Mucosa of rectum (tissue), 2 donors: ENCODE measurements at regions not wholly inside any gene's neighbourhood (a gene's known extent, or its start where the extent isn't known, plus 50 kb on each side); places are given as distances from the start of the nearest gene placed in this dataset.
"Not testable (repeated sequence)": the region's sequence is repeated elsewhere in the genome, so short reads cannot be mapped to it uniquely, and the experiment has no call there.

Source experiments
- H3K27ac ChIP-seq, 2 donors: one replicate each; pipeline ENCODE4 v1.7.0; 2013; ENCODE audit warnings: inconsistent platforms in 2 of 2, low read depth in 2 of 2, low read length in 2 of 2
- H3K27me3 ChIP-seq, 2 donors: one replicate each; pipeline ENCODE4 v1.7.0; 2013; ENCODE audit warnings: low read length in 2 of 2; ENCODE audit not compliant: control insufficient read depth in 2 of 2, insufficient read depth in 2 of 2
- H3K36me3 ChIP-seq, 2 donors: one replicate each; pipeline ENCODE4 v1.7.0; 2013; ENCODE audit warnings: low read length in 2 of 2; ENCODE audit not compliant: control insufficient read depth in 2 of 2, insufficient read depth in 2 of 2
- H3K4me1 ChIP-seq, 2 donors: one replicate each; pipeline ENCODE4 v1.7.0; 2013; ENCODE audit warnings: low read length in 2 of 2, mild to moderate bottlenecking in 1 of 2; ENCODE audit not compliant: control insufficient read depth in 2 of 2, insufficient read depth in 2 of 2
- H3K4me3 ChIP-seq, 2 donors: one replicate each; pipeline ENCODE4 v1.7.0; 2013; ENCODE audit warnings: low read length in 2 of 2
- H3K9ac ChIP-seq, 2 donors: one replicate each; pipeline ENCODE4 v1.7.0; 2013; ENCODE audit warnings: low read length in 2 of 2, low read depth in 1 of 2, mild to moderate bottlenecking in 1 of 2
- H3K9me3 ChIP-seq, 2 donors: one replicate each; pipeline ENCODE4 v1.7.0; 2013; ENCODE audit warnings: low read length in 2 of 2; ENCODE audit not compliant: control insufficient read depth in 2 of 2
- donor health status: healthy.
- donor health status: Normal muscosa, but diverticular disease.

DNA sequence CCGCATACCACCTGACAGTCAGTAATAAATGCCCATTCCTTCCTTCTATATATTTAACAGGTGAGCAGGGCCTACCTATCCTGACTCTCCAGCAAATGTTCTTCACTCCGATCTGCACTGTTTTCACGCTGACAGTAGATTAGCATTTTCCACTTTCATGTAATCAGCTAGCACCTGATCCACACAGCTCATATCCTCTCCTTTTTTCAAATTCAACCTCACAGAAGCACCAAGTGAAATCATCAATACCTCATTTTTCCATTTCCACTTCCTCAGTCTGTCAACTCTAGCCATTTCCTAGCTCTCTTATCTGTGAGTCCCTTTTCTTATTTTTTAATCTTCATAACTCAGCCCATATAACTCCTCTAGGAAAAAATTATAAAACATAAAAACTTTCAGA is 402.8 kb downstream of the ZEB2 start:
- H3K36me3 ChIP-seq: no peaks in the 10 kb centered on the region
- no peaks in the 10 kb centered on the region for H3K27me3 ChIP-seq
- no peak overlapping the region for H3K27ac ChIP-seq
- H3K4me3 ChIP-seq: no peak overlapping the region
- no peaks in the 10 kb centered on the region for H3K9me3 ChIP-seq
- H3K4me1 ChIP-seq: no peaks in the 10 kb centered on the region
- no peak overlapping the region for H3K9ac ChIP-seq

DNA sequence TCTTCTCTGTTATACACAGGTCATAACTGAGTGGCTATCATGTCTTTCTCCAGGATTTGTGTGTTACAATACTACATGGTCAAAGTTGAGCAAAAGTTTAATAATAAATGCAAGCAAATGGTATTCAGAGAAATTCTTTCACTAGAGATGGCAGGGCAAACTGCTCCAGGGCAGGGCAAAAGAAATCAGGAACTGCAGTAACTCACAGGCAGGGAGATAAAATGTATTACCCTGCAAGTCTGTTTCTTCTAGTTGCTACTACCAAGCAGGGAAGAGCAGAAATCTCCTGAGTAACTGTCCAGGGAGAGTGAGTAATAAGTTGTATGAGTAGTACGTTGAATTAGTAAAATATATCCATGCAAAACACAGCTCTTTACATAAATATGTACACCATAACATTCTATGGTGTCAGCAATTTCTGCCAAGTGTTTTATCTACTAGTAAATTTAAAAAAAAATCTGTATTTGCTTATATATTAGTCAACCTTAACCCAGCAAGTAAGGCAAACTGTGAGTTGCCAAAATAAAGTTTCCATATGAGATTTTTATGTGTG is 404.1 kb downstream of the ZEB2 start:
- H3K27me3 ChIP-seq: no peaks in the 10 kb centered on the region
- no peak overlapping the region for H3K4me3 ChIP-seq
- H3K36me3 ChIP-seq: no peaks in the 10 kb centered on the region
- no peaks in the 10 kb centered on the region for H3K9me3 ChIP-seq
- no peak overlapping the region for H3K27ac ChIP-seq
- H3K4me1 ChIP-seq: no peaks in the 10 kb centered on the region
- H3K9ac ChIP-seq: no peak overlapping the region

DNA sequence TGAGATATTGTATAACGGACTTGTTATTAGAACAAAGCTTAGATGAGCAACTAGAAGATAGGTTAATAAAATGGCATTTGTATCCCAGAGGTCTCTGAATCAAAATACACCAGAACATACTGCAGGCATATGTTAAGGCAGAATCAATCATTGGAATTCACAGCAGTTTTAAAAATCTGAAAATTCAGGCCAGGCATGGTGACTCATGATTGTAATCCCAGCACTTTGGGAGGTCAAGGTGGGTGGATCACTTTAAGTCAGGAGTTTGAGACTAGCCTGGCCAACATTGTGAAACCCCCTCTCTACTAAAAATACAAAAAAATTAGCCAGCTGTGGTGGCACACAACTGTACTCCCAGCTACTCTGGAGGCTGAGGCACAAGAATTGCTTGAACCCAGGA is 405.2 kb downstream of the ZEB2 start:
- Histone ChIP-seq H3K27me3 (no peaks in the 10 kb centered on the region), H3K4me3 (no peak overlapping the region), H3K9me3 (no peaks in the 10 kb centered on the region), H3K27ac (no peak overlapping the region), H3K36me3 (no peaks in the 10 kb centered on the region), H3K4me1 (no peaks in the 10 kb centered on the region), H3K9ac (no peak overlapping the region)

DNA sequence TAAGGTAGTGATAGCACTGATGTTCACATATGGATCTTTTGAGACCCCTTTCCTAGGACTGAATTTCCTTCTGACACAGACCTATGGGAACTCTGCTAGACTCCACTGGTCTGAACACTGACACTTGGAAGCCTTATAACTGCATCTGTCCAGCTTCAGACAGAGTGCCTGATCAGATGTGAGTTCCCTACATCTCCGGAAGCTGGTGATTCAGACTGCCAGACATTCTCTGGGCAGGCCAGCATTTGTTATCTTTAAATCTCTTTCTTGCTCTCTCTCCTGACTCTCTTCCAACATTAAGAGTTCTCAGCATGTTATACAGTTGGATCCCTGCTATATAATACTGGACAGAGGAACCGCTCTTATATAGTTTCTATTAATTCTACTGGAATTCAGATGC is 408.5 kb downstream of the ZEB2 start:
- H3K4me1 ChIP-seq: no peaks in the 10 kb centered on the region
- no peak overlapping the region for H3K27ac ChIP-seq
- no peak overlapping the region for H3K4me3 ChIP-seq
- no peaks in the 10 kb centered on the region for H3K36me3 ChIP-seq
- H3K27me3 ChIP-seq: no peaks in the 10 kb centered on the region
- H3K9me3 ChIP-seq: no peaks in the 10 kb centered on the region
- no peak overlapping the region for H3K9ac ChIP-seq

DNA sequence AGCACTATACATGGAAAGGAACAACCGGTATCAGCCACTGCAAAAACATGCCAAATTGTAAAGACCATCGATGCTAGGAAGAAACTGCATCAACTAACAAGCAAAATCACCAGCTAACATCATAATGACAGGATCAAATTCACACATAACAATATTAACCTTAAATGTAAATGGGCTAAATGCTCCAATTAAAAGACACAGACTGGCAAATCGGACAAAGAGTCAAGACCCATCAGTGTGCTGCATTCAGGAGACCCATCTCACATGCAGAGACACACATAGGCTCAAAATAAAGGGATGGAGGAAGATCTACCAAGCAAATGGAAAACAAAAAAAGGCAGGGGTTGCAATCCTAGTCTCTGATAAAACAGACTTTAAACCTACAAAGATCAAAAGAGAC is 413.8 kb downstream of the ZEB2 start:
- H3K9ac ChIP-seq, H3K27ac ChIP-seq, H3K36me3 ChIP-seq, H3K4me1 ChIP-seq, H3K27me3 ChIP-seq, H3K4me3 ChIP-seq, H3K9me3 ChIP-seq: not testable (repeated sequence)

DNA sequence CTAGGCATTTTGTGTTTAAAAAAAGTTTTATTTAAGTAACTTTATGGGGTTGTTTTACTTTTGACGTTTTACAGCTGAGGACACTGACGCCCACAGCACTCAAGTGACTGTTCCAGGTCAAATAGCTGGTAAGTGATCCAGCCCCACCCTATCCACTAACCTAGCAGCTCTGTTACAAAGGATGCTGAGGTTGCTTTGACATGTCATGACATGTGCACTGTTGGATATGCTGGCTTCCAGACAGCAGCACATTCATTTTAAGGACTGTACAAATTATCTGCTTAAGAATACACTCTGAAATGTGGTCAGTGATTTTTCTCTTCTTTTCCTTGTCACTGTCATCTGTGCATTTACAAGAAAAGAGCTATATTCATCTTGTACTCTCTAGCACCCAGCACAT is 417.5 kb downstream of the ZEB2 start:
- Histone ChIP-seq H3K4me3 (no peak overlapping the region), H3K9me3 (no peaks in the 10 kb centered on the region), H3K27me3 (no peaks in the 10 kb centered on the region), H3K36me3 (no peaks in the 10 kb centered on the region), H3K4me1 (no peaks in the 10 kb centered on the region), H3K27ac (no peak overlapping the region), H3K9ac (no peak overlapping the region)

DNA sequence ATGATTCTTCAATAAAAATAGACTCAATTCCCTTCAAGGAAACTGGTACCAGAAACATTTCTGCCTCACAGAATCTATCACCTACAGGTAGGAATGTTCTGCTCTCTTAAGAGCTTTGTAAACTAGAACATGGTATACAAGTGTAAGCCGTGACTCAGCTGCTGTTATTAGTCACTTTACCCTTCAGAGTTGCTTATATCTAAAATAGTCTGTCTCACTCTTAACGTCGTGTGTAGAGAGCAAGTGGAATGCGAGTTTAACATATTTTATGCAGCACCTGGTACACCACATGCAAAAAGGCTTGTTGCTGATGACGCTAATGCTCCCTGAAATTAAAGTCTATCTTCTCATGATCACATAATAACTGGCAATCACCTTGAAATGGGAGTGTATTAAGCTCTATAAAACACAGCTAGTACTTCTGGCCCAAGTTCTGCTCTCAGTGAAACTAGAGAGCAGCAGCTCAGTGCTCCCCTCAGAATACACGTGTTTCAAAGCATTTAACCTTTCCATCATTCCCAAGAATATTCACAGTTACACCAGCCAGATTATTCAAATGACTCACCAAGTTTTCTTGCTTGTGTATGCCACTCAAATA is 420.0 kb downstream of the ZEB2 start:
- Histone ChIP-seq H3K4me3 (no peak overlapping the region), H3K9me3 (no peaks in the 10 kb centered on the region), H3K27ac (no peak overlapping the region), H3K27me3 (no peaks in the 10 kb centered on the region), H3K36me3 (no peaks in the 10 kb centered on the region), H3K9ac (no peak overlapping the region), H3K4me1 (no peaks in the 10 kb centered on the region)

DNA sequence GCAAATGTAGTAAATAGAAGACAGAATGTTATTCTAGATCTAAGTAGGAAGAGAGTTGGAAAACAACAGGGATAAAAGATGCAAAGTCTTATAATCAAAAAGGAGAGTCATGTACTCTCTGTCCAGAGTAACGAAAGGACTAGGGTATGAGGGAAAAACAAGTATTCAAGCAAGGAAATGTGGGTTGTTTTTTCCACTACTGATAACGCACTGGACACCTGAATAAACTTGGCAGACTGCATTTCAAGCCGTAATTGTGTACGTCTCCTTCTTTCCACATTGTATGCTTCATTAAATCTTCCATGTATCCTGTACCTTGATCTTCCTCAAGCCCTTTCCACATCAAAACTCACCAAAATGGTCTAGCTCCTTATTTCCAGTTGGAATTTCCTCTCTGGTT is 420.6 kb downstream of the ZEB2 start:
- no peak overlapping the region for H3K9ac ChIP-seq
- H3K9me3 ChIP-seq: no peaks in the 10 kb centered on the region
- H3K27me3 ChIP-seq: no peaks in the 10 kb centered on the region
- H3K27ac ChIP-seq: no peak overlapping the region
- H3K36me3 ChIP-seq: no peaks in the 10 kb centered on the region
- no peaks in the 10 kb centered on the region for H3K4me1 ChIP-seq
- H3K4me3 ChIP-seq: no peak overlapping the region

DNA sequence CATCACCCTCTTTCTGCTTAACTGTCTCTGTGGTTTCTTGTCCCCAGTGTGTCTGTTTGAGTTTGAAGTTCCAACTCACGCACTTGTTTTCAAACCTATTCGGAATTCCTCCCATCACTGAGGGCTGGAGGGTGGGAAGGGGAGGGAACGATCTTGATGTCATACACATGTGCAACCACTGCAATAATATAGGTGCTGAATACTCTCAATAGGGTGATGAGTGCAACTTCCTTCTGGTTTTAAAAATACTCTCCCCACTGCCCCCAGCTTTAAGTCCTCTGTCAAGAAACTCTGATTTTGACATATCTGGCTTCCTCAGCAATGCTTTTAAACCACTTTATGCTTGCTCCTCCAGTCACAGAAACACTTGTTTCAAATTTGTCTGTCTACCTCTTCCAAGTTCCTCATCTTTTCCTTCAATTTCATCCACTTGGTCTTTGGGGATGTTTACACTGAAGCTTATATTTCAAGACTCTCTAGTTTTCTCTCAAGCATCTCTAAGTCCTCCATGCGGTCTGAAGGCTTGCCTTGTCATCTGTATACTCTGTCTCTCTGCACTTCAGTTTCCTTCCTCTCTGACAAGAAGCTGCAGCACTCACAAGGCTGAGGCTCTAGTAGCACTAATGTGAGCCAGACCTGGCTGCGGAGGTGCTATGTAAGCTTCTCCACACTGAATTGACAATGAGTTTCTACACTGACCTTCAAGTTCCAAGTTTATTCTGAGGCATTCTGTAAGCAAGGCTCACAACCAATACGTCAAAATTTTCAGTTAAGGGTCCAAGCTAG is 422.3 kb downstream of the ZEB2 start:
- no peaks in the 10 kb centered on the region for H3K36me3 ChIP-seq
- no peaks in the 10 kb centered on the region for H3K4me1 ChIP-seq
- no peaks in the 10 kb centered on the region for H3K27me3 ChIP-seq
- no peak overlapping the region for H3K9ac ChIP-seq
- H3K4me3 ChIP-seq: no peak overlapping the region
- H3K9me3 ChIP-seq: no peaks in the 10 kb centered on the region
- no peak overlapping the region for H3K27ac ChIP-seq

DNA sequence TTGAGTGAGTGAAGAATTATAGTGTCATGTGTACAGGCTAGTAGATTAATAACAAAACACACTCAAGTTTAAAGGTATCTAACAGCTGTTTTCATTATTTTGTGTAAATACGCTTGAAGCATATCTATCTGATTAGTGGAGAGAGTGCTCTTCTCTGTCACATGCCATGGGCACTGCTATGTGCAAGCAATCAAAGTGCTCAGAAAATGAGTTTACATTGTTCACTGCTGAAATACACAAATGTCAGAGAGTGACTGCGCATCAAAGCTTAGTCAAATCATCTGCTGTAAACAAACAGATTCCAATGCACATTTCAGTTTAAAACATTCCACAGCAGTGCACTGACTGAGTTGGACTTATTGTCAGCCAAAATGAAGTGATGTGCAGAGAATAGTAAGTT is 423.4 kb downstream of the ZEB2 start:
- Histone ChIP-seq H3K4me3 (no peak overlapping the region), H3K27ac (no peak overlapping the region), H3K9ac (no peak overlapping the region), H3K27me3 (no peaks in the 10 kb centered on the region), H3K4me1 (no peaks in the 10 kb centered on the region), H3K9me3 (no peaks in the 10 kb centered on the region), H3K36me3 (no peaks in the 10 kb centered on the region)
